ENCODE measurements at regions not wholly inside any gene's neighbourhood (a gene's known extent, or its start where the extent isn't known, plus 50 kb on each side); places are given as distances from the start of the nearest gene placed in this dataset.

GRCh38 chr5:54852007-54852406, 133.4 kb downstream of the ESM1 start:
- DNase-seq (ENCODE audit: low spot score), result no peak

- DNase-seq (ENCODE audit: low spot score), result no peak
These were observed 133.9 kb downstream of the ESM1 start for GRCh38 chr5:54851449-54851848.

GRCh38 chr5:54848581-54848980, 136.8 kb downstream of the ESM1 start:
- DNase-seq (ENCODE audit: low spot score), result no peak

GRCh38 chr5:54845567-54845941, 139.8 kb downstream of the ESM1 start:
- DNase-seq (ENCODE audit: low spot score), result no peak

GRCh38 chr5:54844905-54845566, 140.4 kb downstream of the ESM1 start:
- DNase-seq (ENCODE audit: low spot score), result no peak

GRCh38 chr5:54844266-54844665, 141.1 kb downstream of the ESM1 start:
- DNase-seq (ENCODE audit: low spot score), result no peak

GRCh38 chr5:54841481-54841880, 143.9 kb downstream of the ESM1 start:
- no peak for DNase-seq (ENCODE audit: low spot score)

GRCh38 chr5:54838843-54839242, 146.6 kb downstream of the ESM1 start:
- no peak for DNase-seq (ENCODE audit: low spot score)

- no peak for DNase-seq (ENCODE audit: low spot score)
These were observed 147.4 kb downstream of the ESM1 start for GRCh38 chr5:54837981-54838380.

GRCh38 chr5:54837093-54837492, 148.3 kb downstream of the ESM1 start:
- no peak for DNase-seq (ENCODE audit: low spot score)

GRCh38 chr5:54835647-54836046, 149.7 kb downstream of the ESM1 start:
- DNase-seq (ENCODE audit: low spot score), result peak; percentile 19

GRCh38 chr5:54834121-54834842, 151.1 kb downstream of the ESM1 start:
- no peak for DNase-seq (ENCODE audit: low spot score)

- no peak for DNase-seq (ENCODE audit: low spot score)
These were observed 151.8 kb downstream of the ESM1 start for GRCh38 chr5:54833590-54833989.

GRCh38 chr5:54832858-54833257, 152.5 kb downstream of the ESM1 start:
- DNase-seq (ENCODE audit: low spot score), result no peak

GRCh38 chr5:54832045-54832444, 153.3 kb downstream of the ESM1 start:
- no peak for DNase-seq (ENCODE audit: low spot score)

GRCh38 chr5:54831233-54831632, 154.2 kb downstream of the ESM1 start:
- DNase-seq (ENCODE audit: low spot score), result no peak

GRCh38 chr5:54829676-54830535, 155.5 kb downstream of the ESM1 start:
- no peak for DNase-seq (ENCODE audit: low spot score)

GRCh38 chr5:54829102-54829501, 156.3 kb downstream of the ESM1 start:
- no peak for DNase-seq (ENCODE audit: low spot score)

- DNase-seq (ENCODE audit: low spot score), result no peak
These were observed 157.2 kb downstream of the ESM1 start for GRCh38 chr5:54828151-54828550.

GRCh38 chr5:54825005-54825404, 160.4 kb downstream of the ESM1 start:
- DNase-seq (ENCODE audit: low spot score), result peak; percentile 29

GRCh38 chr5:54823006-54823405, 162.4 kb downstream of the ESM1 start:
- DNase-seq (ENCODE audit: low spot score), result no peak

- DNase-seq (ENCODE audit: low spot score), result no peak
These were observed 163.1 kb downstream of the ESM1 start for GRCh38 chr5:54822324-54822687.
